ENCODE measurements at regions not wholly inside any gene's neighbourhood (a gene's known extent, or its start where the extent isn't known, plus 50 kb on each side); places are given as distances from the start of the nearest gene placed in this dataset.

- CTCF ChIA-PET = no interaction called here
- TF ChIP-seq, protein P1, sequence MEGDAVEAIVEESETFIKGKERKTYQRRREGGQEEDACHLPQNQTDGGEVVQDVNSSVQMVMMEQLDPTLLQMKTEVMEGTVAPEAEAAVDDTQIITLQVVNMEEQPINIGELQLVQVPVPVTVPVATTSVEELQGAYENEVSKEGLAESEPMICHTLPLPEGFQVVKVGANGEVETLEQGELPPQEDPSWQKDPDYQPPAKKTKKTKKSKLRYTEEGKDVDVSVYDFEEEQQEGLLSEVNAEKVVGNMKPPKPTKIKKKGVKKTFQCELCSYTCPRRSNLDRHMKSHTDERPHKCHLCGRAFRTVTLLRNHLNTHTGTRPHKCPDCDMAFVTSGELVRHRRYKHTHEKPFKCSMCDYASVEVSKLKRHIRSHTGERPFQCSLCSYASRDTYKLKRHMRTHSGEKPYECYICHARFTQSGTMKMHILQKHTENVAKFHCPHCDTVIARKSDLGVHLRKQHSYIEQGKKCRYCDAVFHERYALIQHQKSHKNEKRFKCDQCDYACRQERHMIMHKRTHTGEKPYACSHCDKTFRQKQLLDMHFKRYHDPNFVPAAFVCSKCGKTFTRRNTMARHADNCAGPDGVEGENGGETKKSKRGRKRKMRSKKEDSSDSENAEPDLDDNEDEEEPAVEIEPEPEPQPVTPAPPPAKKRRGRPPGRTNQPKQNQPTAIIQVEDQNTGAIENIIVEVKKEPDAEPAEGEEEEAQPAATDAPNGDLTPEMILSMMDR (conservative IDR thresholded peaks at IDR 0.05; ENCODE audit: low read depth) = no peak
- H3K27ac ChIP-seq = no peak overlapping the region
- DNase-seq (ENCODE audit: low spot score) = no peak
- POLR2A ChIA-PET (ENCODE audit: low non-redundant PET) = no interaction called here
Measured at GRCh38 chr5:21263361-21263760, 1275.4 kb upstream of the CDH18 start.

- H3K27ac ChIP-seq = no peak overlapping the region
- ChIA-PET POLR2A (ENCODE audit: low non-redundant PET) (no interaction called here), CTCF (interaction anchor here (0.6 kb wide), 1 partner anchor 39 kb away, joined by 4 read pairs; no protein-coding TSS in a partner anchor)
- DNase-seq (ENCODE audit: low spot score) = no peak
- TF ChIP-seq, protein P1 (conservative IDR thresholded peaks at IDR 0.05; ENCODE audit: low read depth) = no peak
Measured at GRCh38 chr5:21254161-21254560, 1266.2 kb upstream of the CDH18 start.

- TF ChIP-seq, protein P1 (conservative IDR thresholded peaks at IDR 0.05; ENCODE audit: low read depth) = no peak
- no peak overlapping the region for H3K27ac ChIP-seq
- DNase-seq (ENCODE audit: low spot score) = no peak
- CTCF ChIA-PET = no interaction called here
- POLR2A ChIA-PET (ENCODE audit: low non-redundant PET) = no interaction called here
Measured at GRCh38 chr5:21244982-21245381, 1257.0 kb upstream of the CDH18 start.

DNA sequence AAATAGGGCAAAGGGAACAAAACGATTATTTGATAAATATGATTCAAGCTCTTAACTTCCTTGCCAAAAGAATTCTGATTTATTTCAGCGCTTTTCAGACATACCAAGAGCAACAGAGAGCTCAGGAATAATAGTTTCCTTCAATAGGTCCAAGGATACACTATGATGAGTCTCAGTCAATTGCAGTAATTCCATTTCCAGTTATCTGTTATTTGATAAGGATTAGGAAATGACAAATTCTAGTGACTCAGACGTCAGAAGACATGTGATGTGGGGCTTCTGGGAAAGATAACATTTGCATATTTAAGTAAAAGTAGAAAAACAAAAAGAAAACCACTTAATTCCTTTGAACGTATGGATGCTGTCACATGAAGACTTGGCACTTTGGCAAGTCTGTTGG lies 1250.8 kb upstream of the CDH18 start:
- no peak overlapping the region for H3K27ac ChIP-seq
- ChIA-PET POLR2A (ENCODE audit: low non-redundant PET) (no interaction called here), CTCF (no interaction called here)
- TF ChIP-seq, protein P1 (conservative IDR thresholded peaks at IDR 0.05; ENCODE audit: low read depth) = no peak
- DNase-seq (ENCODE audit: low spot score) = no peak

DNA sequence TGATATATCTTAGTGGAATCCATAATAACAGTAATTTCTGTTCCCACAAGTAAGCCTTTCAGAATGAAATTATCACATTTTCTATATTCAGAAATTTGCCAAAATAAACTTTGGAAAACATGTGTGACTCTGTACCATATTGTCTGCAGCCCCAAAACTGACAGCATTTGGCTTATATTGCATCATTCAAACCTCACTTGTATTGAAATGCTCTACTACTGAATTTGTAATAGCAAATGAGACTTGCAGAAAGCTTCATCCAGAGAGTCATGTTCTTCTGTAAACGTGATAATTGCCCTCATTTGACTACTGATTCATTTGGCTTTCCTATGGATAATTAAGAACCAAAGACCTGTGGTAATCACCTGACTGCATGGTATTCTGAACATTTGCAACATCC lies 1249.5 kb upstream of the CDH18 start:
- TF ChIP-seq, protein P1 (conservative IDR thresholded peaks at IDR 0.05; ENCODE audit: low read depth) = no peak
- ChIA-PET POLR2A (ENCODE audit: low non-redundant PET) (no interaction called here), CTCF (interaction anchor here (0.6 kb wide), 1 partner anchor 25 kb away, joined by 5 read pairs; no protein-coding TSS in a partner anchor)
- no peak overlapping the region for H3K27ac ChIP-seq
- no peak for DNase-seq (ENCODE audit: low spot score)

DNA sequence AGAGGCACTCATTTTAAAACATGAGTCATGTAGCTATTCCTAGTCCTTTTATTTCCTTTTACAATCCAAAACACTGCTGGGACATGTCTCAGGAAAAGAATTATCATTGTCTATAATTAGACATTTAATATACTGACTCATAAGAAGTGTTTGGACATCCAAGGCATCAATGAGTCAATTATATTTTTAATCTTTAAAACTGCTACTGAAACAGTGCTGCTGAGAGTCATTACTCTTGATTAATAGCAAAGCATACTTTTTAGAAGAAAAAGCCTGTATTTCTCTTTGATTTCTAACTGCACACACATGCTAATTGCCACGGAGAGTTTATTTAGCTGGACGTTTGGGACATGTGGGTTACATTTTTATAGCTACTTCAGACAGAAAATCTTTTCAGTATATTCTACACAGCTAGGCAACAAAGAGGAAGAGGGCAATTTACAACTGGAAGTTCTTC lies 1249.0 kb upstream of the CDH18 start:
- ChIA-PET POLR2A (ENCODE audit: low non-redundant PET) (no interaction called here), CTCF (no interaction called here)
- DNase-seq (ENCODE audit: low spot score) = peak; percentile 82
- H3K27ac ChIP-seq = no peak overlapping the region
- TF ChIP-seq, protein P1 (conservative IDR thresholded peaks at IDR 0.05; ENCODE audit: low read depth) = no peak

- no peak overlapping the region for H3K27ac ChIP-seq
- DNase-seq (ENCODE audit: low spot score) = no peak
- CTCF ChIA-PET = no interaction called here
- POLR2A ChIA-PET (ENCODE audit: low non-redundant PET) = no interaction called here
- TF ChIP-seq, protein P1 (conservative IDR thresholded peaks at IDR 0.05; ENCODE audit: low read depth) = no peak
Measured at GRCh38 chr5:21236104-21236503, 1248.1 kb upstream of the CDH18 start.
